Esophagus muscularis mucosa (tissue), 4 donors: ENCODE measurements at regions not wholly inside any gene's neighbourhood (a gene's known extent, or its start where the extent isn't known, plus 50 kb on each side); places are given as distances from the start of the nearest gene placed in this dataset.

ENCODE experiments used
- EP300 ChIP-seq: sonication (generic); formaldehyde crosslinking; IDR thresholded peaks from one replicate; pipeline ENCODE4 v1.6.1; 2017; ENCODE audit warnings: antibody characterized with exemption
- POLR2A ChIP-seq: fragments of 450-650 bp; IDR thresholded peaks from one replicate; pipeline ENCODE4 v1.6.1; 2017; ENCODE audit warnings: antibody characterized with exemption, moderate library complexity, mild to moderate bottlenecking, low read depth
- TF ChIP-seq, protein P1 (sequence below), 3 experiments: fragments of 200-600 bp in 2 of 3; fragments of 450-650 bp in 1 of 3; sonication (generic) in 2 of 3; IDR thresholded peaks; one replicate each; pipeline ENCODE4 v1.5.1; 2017 to 2019; ENCODE audit warnings: antibody characterized with exemption in 3 of 3, mild to moderate bottlenecking in 2 of 3, moderate library complexity in 1 of 3

DNA sequence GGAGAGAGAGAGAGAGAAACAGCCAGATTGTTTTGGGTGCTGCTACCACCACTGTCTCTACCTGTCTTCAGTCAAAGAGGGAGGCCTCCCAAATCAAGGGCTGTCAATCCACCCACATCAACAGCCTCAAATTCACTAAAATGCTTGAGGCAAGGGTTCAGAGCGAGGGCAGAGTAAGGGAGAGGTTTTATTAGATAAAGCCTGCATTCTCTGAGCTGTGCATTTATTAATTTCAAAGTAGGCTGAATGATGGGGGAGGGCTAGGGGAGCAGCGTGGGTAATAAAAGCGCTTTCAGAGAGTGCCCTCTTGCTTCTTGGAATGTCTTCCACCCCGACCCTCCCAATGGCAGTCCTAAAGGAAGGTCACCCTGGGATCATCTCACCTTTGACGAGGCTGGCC, 636.5 kb upstream of the TBX3 start:
- TF ChIP-seq, protein P1, sequence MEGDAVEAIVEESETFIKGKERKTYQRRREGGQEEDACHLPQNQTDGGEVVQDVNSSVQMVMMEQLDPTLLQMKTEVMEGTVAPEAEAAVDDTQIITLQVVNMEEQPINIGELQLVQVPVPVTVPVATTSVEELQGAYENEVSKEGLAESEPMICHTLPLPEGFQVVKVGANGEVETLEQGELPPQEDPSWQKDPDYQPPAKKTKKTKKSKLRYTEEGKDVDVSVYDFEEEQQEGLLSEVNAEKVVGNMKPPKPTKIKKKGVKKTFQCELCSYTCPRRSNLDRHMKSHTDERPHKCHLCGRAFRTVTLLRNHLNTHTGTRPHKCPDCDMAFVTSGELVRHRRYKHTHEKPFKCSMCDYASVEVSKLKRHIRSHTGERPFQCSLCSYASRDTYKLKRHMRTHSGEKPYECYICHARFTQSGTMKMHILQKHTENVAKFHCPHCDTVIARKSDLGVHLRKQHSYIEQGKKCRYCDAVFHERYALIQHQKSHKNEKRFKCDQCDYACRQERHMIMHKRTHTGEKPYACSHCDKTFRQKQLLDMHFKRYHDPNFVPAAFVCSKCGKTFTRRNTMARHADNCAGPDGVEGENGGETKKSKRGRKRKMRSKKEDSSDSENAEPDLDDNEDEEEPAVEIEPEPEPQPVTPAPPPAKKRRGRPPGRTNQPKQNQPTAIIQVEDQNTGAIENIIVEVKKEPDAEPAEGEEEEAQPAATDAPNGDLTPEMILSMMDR (IDR thresholded peaks at IDR 0.05), result no peak
- no peak for TF ChIP-seq EP300
- TF ChIP-seq POLR2A, result no peak
